ENCODE measurements at regions not wholly inside any gene's neighbourhood (a gene's known extent, or its start where the extent isn't known, plus 50 kb on each side); places are given as distances from the start of the nearest gene placed in this dataset.
"Not testable (repeated sequence)": the region's sequence is repeated elsewhere in the genome, so short reads cannot be mapped to it uniquely, and the experiment has no call there.

DNA sequence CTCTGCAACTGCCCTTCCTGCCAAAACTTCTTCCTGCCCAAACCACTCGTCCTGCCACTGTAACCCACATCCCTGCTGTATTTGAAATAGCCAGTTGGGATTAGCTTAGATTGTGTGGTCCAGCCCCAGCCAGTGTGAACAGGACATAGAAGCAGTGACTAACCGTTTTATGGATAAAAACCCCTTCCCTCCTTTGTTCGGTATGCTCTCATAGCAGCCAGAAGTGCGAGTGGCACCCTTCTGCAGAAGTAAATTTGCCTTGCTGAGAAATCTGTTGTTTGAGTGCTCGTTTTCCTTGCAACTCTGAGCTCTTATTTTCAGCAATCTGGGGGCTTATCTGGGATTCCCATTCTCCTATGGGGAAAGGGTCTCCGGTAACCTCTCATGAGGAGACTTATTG lies 470.0 kb downstream of the PRDM9 start:
- Mint-ChIP-seq H3K4me1 (ENCODE audit: low read depth) (no peaks in the 10 kb centered on the region), H3K9me3 (peaks cover 26% of the 10 kb centered on the region), H3K27me3 (ENCODE audit: low read depth) (no peaks in the 10 kb centered on the region), H3K4me3 (no peak overlapping the region), H3K36me3 (ENCODE audit: insufficient read depth) (peaks cover 3% of the 10 kb centered on the region)
- ATAC-seq = no peak
- DNase-seq = no peak

DNA sequence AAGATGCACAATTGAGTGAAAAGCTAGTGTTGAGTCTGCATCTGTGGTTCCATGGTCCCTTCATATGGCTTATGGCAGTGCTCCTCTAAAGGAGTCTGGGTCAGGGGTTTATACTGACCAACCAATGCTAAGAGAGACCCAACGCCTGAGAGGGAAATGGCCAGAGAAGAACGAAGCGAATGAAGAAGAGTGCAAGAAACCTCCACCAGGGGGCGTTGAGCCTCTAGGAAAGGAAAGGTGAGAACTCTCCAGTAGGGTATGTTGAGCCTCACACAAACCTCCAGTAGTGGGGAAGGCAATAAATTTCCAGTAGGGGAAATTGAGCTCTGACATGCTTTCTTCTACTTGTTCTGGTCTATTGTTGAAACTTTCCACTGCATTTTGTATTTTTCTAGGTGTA lies 470.6 kb downstream of the PRDM9 start:
- no peak for DNase-seq
- no peaks in the 10 kb centered on the region for H3K27me3 Mint-ChIP-seq (ENCODE audit: low read depth)
- peaks cover 3% of the 10 kb centered on the region for H3K36me3 Mint-ChIP-seq (ENCODE audit: insufficient read depth)
- no peak for ATAC-seq
- H3K4me1 Mint-ChIP-seq (ENCODE audit: low read depth) = no peaks in the 10 kb centered on the region
- no peak overlapping the region for H3K4me3 Mint-ChIP-seq
- peaks cover 26% of the 10 kb centered on the region for H3K9me3 Mint-ChIP-seq

DNA sequence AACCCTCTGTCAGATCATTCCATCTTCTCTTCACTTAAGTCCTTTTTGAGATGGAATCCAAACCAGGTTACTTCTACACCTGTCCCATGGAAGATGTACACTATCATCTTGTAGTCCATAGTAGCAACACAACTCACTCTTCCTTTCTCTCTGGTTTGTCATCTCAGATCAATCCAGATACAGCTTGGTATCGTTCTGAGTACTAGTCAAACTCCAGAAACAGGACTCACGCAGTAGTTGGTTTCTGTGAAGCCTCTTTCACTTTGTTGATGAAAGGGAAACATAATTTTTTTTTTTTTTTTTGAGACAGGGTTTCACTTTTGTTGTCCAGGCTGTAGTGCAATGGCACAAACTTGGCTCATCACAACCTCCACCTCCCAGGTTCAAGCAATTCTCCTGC lies 484.0 kb downstream of the PRDM9 start:
- no peak overlapping the region for H3K4me3 Mint-ChIP-seq
- DNase-seq (no peak), ATAC-seq (no peak)
- no peaks in the 10 kb centered on the region for H3K36me3 Mint-ChIP-seq (ENCODE audit: insufficient read depth)
- H3K9me3 Mint-ChIP-seq = peaks cover 14% of the 10 kb centered on the region
- H3K27me3 Mint-ChIP-seq (ENCODE audit: low read depth) = no peaks in the 10 kb centered on the region
- no peaks in the 10 kb centered on the region for H3K4me1 Mint-ChIP-seq (ENCODE audit: low read depth)

DNA sequence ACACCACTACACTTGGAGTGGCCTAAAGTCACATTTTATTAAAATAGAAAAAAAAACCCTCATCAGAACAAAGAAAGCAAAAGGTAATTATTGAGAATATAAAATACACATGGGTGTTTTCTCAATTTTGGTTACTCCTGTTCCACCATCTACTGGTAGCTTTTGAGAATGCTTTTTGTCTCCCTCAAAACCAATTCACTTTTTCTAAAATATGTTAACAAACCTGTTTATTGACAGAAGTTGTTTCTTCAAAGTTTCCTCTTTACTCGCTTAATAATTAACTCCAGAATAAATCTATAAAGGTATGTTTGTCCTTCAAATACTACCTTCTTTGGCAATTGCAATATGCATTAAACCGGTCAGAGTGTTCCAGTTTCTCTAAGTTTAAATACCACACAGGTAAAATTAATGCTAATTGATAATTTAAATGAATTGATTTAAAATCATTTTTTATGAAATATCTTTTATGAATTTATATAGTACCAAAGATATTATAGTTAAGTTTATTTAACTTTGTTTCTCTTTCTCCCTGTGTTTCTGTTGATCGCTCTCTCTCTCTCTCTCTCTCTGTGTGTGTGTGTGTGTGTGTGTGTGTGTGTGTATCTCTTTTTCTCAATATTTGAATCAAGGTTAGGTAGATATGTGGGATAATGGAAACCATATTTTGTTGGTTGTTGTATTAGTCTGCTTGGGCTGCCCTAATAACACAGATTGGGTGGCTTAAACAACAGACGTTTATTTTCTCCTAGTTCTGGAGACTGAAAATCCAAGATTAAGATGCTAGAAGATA lies 487.4 kb downstream of the PRDM9 start:
- Mint-ChIP-seq H3K4me1 (ENCODE audit: low read depth) (no peaks in the 10 kb centered on the region), H3K36me3 (ENCODE audit: insufficient read depth) (no peaks in the 10 kb centered on the region), H3K27me3 (ENCODE audit: low read depth) (no peaks in the 10 kb centered on the region), H3K4me3 (no peak overlapping the region), H3K9me3 (peaks cover 13% of the 10 kb centered on the region)
- ATAC-seq (no peak), DNase-seq (no peak)

DNA sequence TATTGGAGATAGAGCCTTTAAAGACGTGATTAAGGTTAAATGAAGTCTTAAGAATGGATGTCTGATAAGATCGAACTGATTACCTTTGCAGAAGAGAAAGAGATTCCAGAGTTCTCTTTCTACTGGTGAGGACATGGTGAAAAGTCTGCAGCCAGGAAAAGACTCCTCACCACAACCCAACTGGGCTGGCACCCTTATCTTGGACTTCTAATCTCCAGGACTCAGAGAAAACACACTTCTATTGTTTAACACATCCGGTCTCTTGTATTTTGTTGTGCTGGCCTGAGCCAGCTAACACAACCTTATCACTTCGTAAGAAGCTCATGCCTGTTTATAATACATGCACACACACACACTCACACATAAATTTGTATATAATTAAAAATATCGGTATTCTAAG lies 489.1 kb downstream of the PRDM9 start:
- Mint-ChIP-seq H3K4me1 (ENCODE audit: low read depth) (no peaks in the 10 kb centered on the region), H3K9me3 (peaks cover 8% of the 10 kb centered on the region), H3K36me3 (ENCODE audit: insufficient read depth) (no peaks in the 10 kb centered on the region), H3K4me3 (no peak overlapping the region), H3K27me3 (ENCODE audit: low read depth) (no peaks in the 10 kb centered on the region)
- DNase-seq (no peak), ATAC-seq (no peak)

DNA sequence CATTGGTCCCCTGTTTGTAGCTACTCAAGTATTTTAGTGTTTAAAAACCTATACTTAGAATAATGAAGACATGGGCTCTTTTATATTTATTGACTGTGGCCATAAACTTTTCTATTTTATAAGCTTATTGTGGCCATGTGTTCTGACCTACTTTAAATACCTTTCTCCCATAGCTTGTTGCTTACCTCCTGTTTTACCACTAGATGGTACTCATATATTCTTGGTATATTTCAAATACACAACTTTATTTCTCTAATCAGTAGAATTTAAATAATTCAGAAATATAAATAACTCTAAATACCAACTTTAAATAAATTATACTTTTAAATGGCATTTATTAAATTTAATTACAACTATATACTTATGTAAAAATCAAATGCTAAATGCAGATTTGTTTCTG lies 498.0 kb downstream of the PRDM9 start:
- Mint-ChIP-seq H3K4me1 (ENCODE audit: low read depth) (no peaks in the 10 kb centered on the region), H3K9me3 (peaks cover 7% of the 10 kb centered on the region), H3K4me3 (no peak overlapping the region), H3K27me3 (ENCODE audit: low read depth) (no peaks in the 10 kb centered on the region), H3K36me3 (ENCODE audit: insufficient read depth) (no peaks in the 10 kb centered on the region)
- no peak for ATAC-seq
- DNase-seq = no peak

DNA sequence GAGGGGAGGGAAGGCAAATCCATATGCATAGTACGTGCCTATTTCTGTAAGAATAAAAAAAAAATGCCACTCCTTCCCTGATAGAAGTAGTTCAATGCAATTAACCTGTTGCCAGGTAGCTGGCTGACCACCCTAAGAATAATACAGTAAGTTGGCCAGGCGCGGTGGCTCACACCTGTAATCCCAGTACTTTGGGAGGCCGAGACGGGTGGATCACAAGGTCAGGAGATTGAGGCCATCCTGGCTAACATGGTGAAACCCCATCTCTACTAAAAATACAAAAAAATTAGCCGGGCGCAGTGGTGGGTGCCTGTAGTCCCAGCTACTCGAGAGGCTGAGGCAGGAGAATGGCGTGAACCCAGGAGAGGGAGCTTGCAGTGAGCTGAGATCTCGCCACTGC lies 510.3 kb downstream of the PRDM9 start:
- H3K36me3 Mint-ChIP-seq (ENCODE audit: insufficient read depth); H3K4me1 Mint-ChIP-seq (ENCODE audit: low read depth); H3K4me3 Mint-ChIP-seq; H3K27me3 Mint-ChIP-seq (ENCODE audit: low read depth); ATAC-seq; H3K9me3 Mint-ChIP-seq; DNase-seq: not testable (repeated sequence)

DNA sequence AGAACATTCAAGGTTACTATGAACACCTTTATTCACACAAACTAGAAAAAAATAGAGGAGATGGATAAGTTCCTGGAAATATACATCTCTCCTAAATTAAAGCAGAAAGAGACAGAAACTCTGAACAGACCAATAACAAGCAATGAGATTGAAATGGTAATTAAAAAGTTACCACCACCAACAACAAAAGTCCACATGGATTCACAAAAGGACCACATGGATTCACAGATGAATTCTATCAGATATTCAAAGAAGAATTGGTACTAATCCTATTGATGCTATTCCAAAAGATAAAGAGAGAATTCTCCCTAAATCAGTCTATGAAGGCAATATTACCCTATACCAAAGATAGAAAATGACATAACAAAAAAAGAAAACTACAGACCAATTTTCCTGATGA lies 518.9 kb downstream of the PRDM9 start:
- no peak overlapping the region for H3K4me3 Mint-ChIP-seq
- H3K9me3 Mint-ChIP-seq = peaks cover 46% of the 10 kb centered on the region
- ATAC-seq (no peak), DNase-seq (no peak)
- no peaks in the 10 kb centered on the region for H3K4me1 Mint-ChIP-seq (ENCODE audit: low read depth)
- no peaks in the 10 kb centered on the region for H3K36me3 Mint-ChIP-seq (ENCODE audit: insufficient read depth)
- H3K27me3 Mint-ChIP-seq (ENCODE audit: low read depth) = no peaks in the 10 kb centered on the region

DNA sequence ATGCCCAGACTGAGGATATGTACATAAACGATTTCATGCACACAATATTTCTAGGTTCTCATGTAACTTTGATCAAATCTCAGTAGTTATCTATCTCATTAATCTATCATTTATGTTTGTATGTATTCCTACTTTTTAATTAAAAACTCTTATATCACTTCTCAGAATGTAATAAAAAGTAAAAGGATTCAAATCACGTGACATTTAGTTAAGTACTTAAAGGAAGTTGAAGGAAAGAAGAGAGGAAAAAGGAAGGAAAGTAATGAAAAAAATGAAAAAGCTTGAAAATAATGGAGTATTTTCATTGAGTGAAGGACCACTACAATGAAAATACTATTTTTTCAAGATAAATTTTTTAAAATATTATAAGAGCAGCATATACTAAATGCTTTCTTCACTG lies 535.3 kb downstream of the PRDM9 start:
- Mint-ChIP-seq H3K9me3 (peaks cover 24% of the 10 kb centered on the region), H3K36me3 (ENCODE audit: insufficient read depth) (no peaks in the 10 kb centered on the region), H3K27me3 (ENCODE audit: low read depth) (no peaks in the 10 kb centered on the region), H3K4me3 (no peak overlapping the region), H3K4me1 (ENCODE audit: low read depth) (no peaks in the 10 kb centered on the region)
- DNase-seq (no peak), ATAC-seq (no peak)

DNA sequence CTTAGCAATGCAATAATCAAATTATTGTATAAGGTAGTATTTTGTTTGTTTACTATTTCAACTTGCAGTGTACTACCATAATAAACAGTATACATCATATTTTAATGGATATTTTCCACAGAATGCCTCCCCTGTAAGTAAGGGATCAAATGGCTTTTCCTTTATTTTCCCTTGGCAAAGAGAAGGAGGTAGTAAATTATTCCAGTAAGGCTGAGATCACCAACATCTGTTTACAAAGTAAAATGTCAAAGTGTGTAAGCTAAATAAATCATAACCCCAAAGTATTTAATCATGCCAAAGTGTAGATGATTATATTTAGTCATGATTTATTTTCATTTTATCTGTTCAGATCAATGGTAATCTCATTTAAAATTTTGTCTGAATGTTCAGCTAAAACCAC lies 537.6 kb downstream of the PRDM9 start:
- DNase-seq (no peak), ATAC-seq (no peak)
- Mint-ChIP-seq H3K4me3 (no peak overlapping the region), H3K27me3 (ENCODE audit: low read depth) (no peaks in the 10 kb centered on the region), H3K36me3 (ENCODE audit: insufficient read depth) (no peaks in the 10 kb centered on the region), H3K9me3 (peaks cover 24% of the 10 kb centered on the region), H3K4me1 (ENCODE audit: low read depth) (no peaks in the 10 kb centered on the region)

DNA sequence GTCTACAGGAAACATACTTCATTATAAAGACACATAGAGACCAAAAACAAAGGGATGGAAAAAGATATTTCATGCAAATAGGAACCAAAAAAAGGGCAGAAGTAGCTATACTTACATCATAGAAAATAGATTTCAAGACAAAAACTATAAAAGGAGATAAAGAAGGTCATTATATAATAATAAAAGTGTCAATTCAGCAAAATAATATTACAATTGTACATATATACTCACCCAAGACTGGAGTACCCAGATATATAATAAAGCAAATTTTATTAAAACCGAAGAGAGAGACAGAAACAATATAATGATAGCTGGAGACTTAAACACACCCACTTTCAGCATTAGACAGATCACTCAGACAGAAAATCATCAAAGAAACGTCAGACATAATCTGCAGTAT lies 546.3 kb downstream of the PRDM9 start:
- DNase-seq = no peak
- ATAC-seq = no peak
- Mint-ChIP-seq H3K4me1 (ENCODE audit: low read depth) (no peaks in the 10 kb centered on the region), H3K36me3 (ENCODE audit: insufficient read depth) (no peaks in the 10 kb centered on the region), H3K27me3 (ENCODE audit: low read depth) (no peaks in the 10 kb centered on the region), H3K4me3 (no peak overlapping the region), H3K9me3 (peaks cover 16% of the 10 kb centered on the region)

DNA sequence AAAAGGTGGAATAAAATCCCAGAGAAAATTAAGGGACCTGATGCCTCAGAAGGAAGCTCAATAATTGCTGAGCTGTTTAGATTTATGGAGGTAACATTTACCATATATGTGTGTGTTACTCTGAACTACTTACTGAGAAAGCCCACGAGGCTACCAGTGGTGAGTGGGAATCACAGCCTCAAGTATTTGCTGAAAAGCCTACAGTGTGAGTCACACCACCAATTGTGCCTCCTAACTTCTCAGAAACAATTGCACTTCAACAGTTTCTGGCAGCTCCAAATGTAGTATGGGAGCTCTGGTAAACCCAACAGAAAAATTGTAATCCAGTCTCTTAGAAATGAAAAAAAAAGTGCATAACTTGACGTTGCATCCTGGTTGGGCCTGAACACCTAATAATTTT lies 551.6 kb downstream of the PRDM9 start:
- Mint-ChIP-seq H3K27me3 (ENCODE audit: low read depth) (no peaks in the 10 kb centered on the region), H3K9me3 (peaks cover 12% of the 10 kb centered on the region), H3K4me1 (ENCODE audit: low read depth) (no peaks in the 10 kb centered on the region), H3K36me3 (ENCODE audit: insufficient read depth) (no peaks in the 10 kb centered on the region), H3K4me3 (no peak overlapping the region)
- DNase-seq (no peak), ATAC-seq (no peak)

DNA sequence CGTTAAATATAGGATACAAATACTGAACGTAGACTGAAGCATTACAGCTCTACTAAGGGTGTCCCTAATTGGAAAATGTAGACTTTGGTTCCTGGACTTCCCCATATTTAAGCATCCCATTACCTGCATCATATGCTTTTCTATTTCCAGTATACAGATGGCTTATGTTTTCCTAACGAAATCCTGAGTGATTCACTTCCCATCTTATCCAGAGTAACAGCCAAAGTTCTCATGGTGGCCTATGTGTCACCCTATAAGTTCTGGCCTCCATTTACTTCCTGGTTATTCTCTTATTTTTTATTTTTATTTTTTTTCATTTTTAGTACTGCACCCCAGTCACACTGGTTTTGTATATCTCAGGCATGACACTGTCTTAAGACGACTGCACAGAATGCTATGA lies 552.3 kb downstream of the PRDM9 start:
- ATAC-seq = no peak
- Mint-ChIP-seq H3K4me3 (no peak overlapping the region), H3K9me3 (peaks cover 12% of the 10 kb centered on the region), H3K27me3 (ENCODE audit: low read depth) (no peaks in the 10 kb centered on the region), H3K4me1 (ENCODE audit: low read depth) (no peaks in the 10 kb centered on the region), H3K36me3 (ENCODE audit: insufficient read depth) (no peaks in the 10 kb centered on the region)
- DNase-seq = no peak

DNA sequence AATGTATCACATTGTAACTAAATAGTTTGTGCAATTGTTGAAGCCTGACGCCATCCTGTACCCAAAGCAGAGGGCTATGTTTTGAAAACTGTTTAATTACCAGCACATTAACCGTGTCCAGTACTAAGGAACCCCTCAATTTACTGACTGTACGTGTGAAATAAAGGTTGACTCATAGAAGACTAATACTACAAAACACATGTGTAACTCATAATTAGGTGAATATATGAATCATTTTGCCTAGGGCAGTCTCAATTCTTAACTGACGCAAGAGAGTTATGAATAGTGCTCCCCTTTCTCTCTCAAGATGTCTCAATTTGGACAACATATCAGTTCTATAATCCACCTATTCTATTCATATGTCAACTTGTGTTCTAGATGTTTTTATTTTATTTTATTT lies 558.4 kb downstream of the PRDM9 start:
- Mint-ChIP-seq H3K4me3 (no peak overlapping the region), H3K4me1 (ENCODE audit: low read depth) (no peaks in the 10 kb centered on the region), H3K27me3 (ENCODE audit: low read depth) (no peaks in the 10 kb centered on the region), H3K9me3 (peaks cover 21% of the 10 kb centered on the region), H3K36me3 (ENCODE audit: insufficient read depth) (no peaks in the 10 kb centered on the region)
- ATAC-seq (no peak), DNase-seq (no peak)

DNA sequence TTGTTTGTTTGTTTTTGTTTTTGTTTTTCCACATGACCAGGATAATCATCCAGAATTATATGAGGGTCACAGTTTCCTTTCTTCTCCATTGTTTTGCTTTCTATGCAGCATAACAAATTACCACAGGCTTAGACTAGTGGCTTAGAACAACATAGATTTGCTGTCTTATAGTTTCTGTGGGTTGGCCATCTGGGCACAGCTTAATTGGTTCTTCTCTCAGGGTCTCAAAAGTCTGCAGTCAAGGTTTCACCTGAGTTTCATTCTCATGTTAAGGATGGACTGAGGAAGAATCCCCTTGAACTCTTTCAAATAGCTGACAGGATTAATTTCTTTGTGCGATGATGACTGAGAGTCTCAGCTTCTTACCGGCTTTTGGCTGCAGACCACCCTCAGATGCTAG lies 559.8 kb downstream of the PRDM9 start:
- no peak overlapping the region for H3K4me3 Mint-ChIP-seq
- H3K4me1 Mint-ChIP-seq (ENCODE audit: low read depth) = no peaks in the 10 kb centered on the region
- no peaks in the 10 kb centered on the region for H3K27me3 Mint-ChIP-seq (ENCODE audit: low read depth)
- no peaks in the 10 kb centered on the region for H3K36me3 Mint-ChIP-seq (ENCODE audit: insufficient read depth)
- ATAC-seq (no peak), DNase-seq (no peak)
- H3K9me3 Mint-ChIP-seq = peaks cover 18% of the 10 kb centered on the region

DNA sequence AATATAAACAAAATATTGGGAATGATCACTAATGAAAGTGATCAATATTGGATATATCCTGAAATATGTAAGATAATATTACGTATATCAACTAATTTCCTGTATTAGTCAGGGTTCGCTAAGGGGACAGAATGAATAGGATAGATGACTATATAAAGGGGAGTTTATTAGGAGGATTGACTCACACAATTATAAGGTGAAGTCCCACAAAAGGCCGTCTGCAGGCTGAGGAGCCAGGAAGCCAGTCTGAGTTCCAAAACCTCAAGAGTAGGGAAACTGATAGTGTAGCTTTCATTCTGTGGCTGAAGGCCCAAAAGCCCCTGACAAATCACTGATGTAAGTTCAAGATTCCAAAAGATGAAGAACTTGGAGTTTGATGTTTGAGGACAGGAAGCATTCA lies 561.1 kb downstream of the PRDM9 start:
- peaks cover 21% of the 10 kb centered on the region for H3K9me3 Mint-ChIP-seq
- H3K4me1 Mint-ChIP-seq (ENCODE audit: low read depth) = no peaks in the 10 kb centered on the region
- DNase-seq (no peak), ATAC-seq (no peak)
- no peaks in the 10 kb centered on the region for H3K36me3 Mint-ChIP-seq (ENCODE audit: insufficient read depth)
- H3K27me3 Mint-ChIP-seq (ENCODE audit: low read depth) = no peaks in the 10 kb centered on the region
- no peak overlapping the region for H3K4me3 Mint-ChIP-seq
